Smooth muscle cell (in vitro differentiated cells): ENCODE measurements at regions not wholly inside any gene's neighbourhood (a gene's known extent, or its start where the extent isn't known, plus 50 kb on each side); places are given as distances from the start of the nearest gene placed in this dataset.

ENCODE experiments used
- DNase-seq: peaks from one replicate; lab custom pipeline; 2025; ENCODE audit not compliant: unreplicated experiment; lab: John Stamatoyannopoulos, UW
- H2AFZ ChIP-seq: fragments of 200-600 bp; sonication (generic); 2 replicates; pipeline ENCODE4 v1.6.0; 2016; ENCODE audit warnings: antibody characterized with exemption, low read depth, mild to moderate bottlenecking
- H3F3A ChIP-seq: fragments of 200-600 bp; sonication (generic); 2 replicates; pipeline ENCODE4 v1.6.0; 2017; ENCODE audit warnings: antibody characterized with exemption, low read depth
- H3K27ac ChIP-seq: fragments of 200-600 bp; sonication (generic); 2 replicates; pipeline ENCODE4 v1.5.1; 2016; ENCODE audit warnings: low read depth, mild to moderate bottlenecking
- H3K27me3 ChIP-seq: fragments of 200-600 bp; sonication (generic); 2 replicates; pipeline ENCODE4 v1.6.1; 2016; ENCODE audit warnings: low read depth, mild to moderate bottlenecking
- H3K36me3 ChIP-seq: fragments of 200-600 bp; sonication (generic); 2 replicates; pipeline ENCODE4 v1.5.1; 2016; ENCODE audit warnings: low read depth
- H3K4me1 ChIP-seq: fragments of 200-600 bp; sonication (generic); 2 replicates; pipeline ENCODE4 v1.5.1; 2016; ENCODE audit warnings: low read depth
- H3K4me2 ChIP-seq: fragments of 200-600 bp; sonication (generic); 2 replicates; pipeline ENCODE4 v1.6.0; 2016; ENCODE audit warnings: mild to moderate bottlenecking
- H3K4me3 ChIP-seq: fragments of 200-600 bp; sonication (generic); 2 replicates; pipeline ENCODE4 v1.5.1; 2016; ENCODE audit warnings: mild to moderate bottlenecking
- H3K79me2 ChIP-seq: fragments of 200-600 bp; sonication (generic); 2 replicates; pipeline ENCODE4 v1.6.0; 2016; ENCODE audit warnings: low read depth, mild to moderate bottlenecking
- H3K9ac ChIP-seq: fragments of 200-600 bp; sonication (generic); 2 replicates; pipeline ENCODE4 v1.6.0; 2016; ENCODE audit warnings: low read depth
- H3K9me3 ChIP-seq: fragments of 200-600 bp; sonication (generic); replicated peaks from 2 replicates; pipeline ENCODE4 v1.5.1; 2016; ENCODE audit warnings: low read depth
- H4K20me1 ChIP-seq: fragments of 200-600 bp; sonication (generic); 2 replicates; pipeline ENCODE4 v1.6.0; 2016; ENCODE audit warnings: low read depth
- WGBS: methylation state at CpG from one replicate; pipeline ENCODE4 v1.1.7; 2016; ENCODE audit warnings: low lambda C conversion rate; 5-methylcytosine and 5-hydroxymethylcytosine counted together
- TF ChIP-seq, protein P1 (sequence below): fragments of 200-600 bp; sonication (generic); IDR thresholded peaks from 2 replicates; pipeline ENCODE4 v1.5.1; 2017; ENCODE audit warnings: borderline replicate concordance, mild to moderate bottlenecking, antibody characterized with exemption; ENCODE audit not compliant: insufficient read depth, poor library complexity, severe bottlenecking

DNA sequence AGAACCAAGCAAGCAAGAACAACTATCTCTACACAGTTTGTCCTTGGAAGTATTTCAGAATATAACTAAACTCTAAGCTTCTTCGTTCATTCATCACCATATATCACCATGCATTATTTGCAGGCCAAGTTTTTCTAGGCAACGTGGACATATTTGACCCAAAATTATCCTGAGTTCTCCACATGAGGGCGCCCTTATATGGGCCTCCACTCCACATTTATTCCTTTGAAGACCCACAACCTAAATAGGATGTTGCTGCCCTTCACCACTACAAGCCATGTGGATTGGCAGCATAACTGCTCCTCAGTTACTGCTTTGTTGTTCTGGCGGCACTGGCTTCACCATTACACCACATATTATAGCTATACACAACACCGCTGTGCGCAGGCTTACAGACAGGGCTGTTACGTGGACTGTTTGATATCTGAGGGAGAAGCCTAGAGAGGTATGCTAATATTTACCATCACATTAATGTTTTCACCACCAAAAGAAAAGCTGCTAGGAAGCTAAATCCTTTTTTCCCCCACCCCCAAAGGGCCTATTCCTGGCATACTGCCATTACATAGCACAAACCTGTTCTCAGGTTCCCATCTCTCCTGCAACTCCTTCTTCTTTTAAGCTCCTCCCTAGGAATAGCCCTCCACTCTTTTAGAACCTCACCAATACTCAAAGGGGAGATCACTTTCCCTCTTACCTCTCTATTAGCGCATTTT lies 411.7 kb downstream of the C6orf118 start:
- Histone ChIP-seq H3K4me2 (no peak overlapping the region), H3K79me2 (no peaks in the 10 kb centered on the region), H3K9me3 (no peaks in the 10 kb centered on the region), H3F3A (no peaks in the 10 kb centered on the region), H3K4me1 (no peaks in the 10 kb centered on the region), H3K36me3 (no peaks in the 10 kb centered on the region), H4K20me1 (no peaks in the 10 kb centered on the region), H3K4me3 (no peak overlapping the region), H3K27me3 (no peaks in the 10 kb centered on the region), H3K9ac (no peak overlapping the region), H3K27ac (no peak overlapping the region), H2AFZ (no peak overlapping the region)
- WGBS: 81% methylated on average over 8 of the region's 8 CpGs
- TF ChIP-seq, protein P1, sequence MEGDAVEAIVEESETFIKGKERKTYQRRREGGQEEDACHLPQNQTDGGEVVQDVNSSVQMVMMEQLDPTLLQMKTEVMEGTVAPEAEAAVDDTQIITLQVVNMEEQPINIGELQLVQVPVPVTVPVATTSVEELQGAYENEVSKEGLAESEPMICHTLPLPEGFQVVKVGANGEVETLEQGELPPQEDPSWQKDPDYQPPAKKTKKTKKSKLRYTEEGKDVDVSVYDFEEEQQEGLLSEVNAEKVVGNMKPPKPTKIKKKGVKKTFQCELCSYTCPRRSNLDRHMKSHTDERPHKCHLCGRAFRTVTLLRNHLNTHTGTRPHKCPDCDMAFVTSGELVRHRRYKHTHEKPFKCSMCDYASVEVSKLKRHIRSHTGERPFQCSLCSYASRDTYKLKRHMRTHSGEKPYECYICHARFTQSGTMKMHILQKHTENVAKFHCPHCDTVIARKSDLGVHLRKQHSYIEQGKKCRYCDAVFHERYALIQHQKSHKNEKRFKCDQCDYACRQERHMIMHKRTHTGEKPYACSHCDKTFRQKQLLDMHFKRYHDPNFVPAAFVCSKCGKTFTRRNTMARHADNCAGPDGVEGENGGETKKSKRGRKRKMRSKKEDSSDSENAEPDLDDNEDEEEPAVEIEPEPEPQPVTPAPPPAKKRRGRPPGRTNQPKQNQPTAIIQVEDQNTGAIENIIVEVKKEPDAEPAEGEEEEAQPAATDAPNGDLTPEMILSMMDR: peak; percentile 14
- no peak for DNase-seq

DNA sequence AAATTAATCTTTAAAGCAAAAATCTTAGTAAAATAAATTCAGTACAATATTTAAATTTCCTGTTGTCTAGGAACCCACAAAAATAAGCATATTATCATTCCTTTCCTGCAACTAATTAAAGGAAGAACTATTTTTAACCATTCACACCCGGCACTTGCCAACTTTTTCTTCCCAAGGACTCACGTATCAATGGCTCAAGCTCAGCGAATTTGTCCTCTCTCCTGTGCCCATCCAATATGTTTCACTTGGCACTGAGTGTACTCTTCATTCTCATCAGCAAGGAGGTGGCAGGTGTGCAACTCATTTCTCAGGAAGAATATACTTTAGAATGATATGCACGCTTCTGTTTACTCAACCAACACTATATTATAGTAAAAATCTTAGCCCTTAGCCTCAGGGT lies 419.4 kb downstream of the C6orf118 start:
- TF ChIP-seq, protein P1: no peak
- no peak for DNase-seq
- H3K79me2 ChIP-seq: no peaks in the 10 kb centered on the region
- no peak overlapping the region for H3K9ac ChIP-seq
- no peaks in the 10 kb centered on the region for H4K20me1 ChIP-seq
- H3K4me3 ChIP-seq: no peak overlapping the region
- no peak overlapping the region for H3K27ac ChIP-seq
- no peak overlapping the region for H3K4me2 ChIP-seq
- H3K4me1 ChIP-seq: no peaks in the 10 kb centered on the region
- no peaks in the 10 kb centered on the region for H3K27me3 ChIP-seq
- WGBS: 86% methylated on average over 4 of the region's 4 CpGs
- no peaks in the 10 kb centered on the region for H3K9me3 ChIP-seq
- no peak overlapping the region for H2AFZ ChIP-seq
- no peaks in the 10 kb centered on the region for H3K36me3 ChIP-seq
- no peaks in the 10 kb centered on the region for H3F3A ChIP-seq

DNA sequence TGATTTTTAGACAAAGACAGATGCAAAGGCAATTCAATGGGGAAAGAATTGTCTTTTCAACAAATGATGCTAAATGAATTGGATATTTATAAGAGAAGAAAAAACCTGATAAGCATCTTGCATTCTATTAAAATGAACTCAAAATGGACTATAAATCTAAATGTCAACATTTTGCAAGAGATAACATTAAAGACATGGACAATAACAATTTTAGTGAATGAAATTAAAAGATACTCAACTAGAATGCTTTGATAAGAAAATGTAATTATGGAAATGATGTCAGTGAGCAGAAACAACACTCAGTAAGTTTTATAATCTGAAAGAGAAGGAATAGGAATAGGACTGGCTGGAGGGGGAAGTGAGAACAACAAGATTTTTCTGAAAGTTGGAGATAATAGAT lies 421.7 kb downstream of the C6orf118 start:
- Histone ChIP-seq H3K4me2 (no peak overlapping the region), H2AFZ (no peak overlapping the region), H3K27ac (no peak overlapping the region), H3K4me1 (no peaks in the 10 kb centered on the region), H3K9me3 (no peaks in the 10 kb centered on the region), H3K4me3 (no peak overlapping the region), H3K27me3 (no peaks in the 10 kb centered on the region), H4K20me1 (no peaks in the 10 kb centered on the region), H3F3A (no peaks in the 10 kb centered on the region), H3K36me3 (no peaks in the 10 kb centered on the region), H3K9ac (no peak overlapping the region), H3K79me2 (no peaks in the 10 kb centered on the region)
- TF ChIP-seq, protein P1: no peak
- DNase-seq: no peak

DNA sequence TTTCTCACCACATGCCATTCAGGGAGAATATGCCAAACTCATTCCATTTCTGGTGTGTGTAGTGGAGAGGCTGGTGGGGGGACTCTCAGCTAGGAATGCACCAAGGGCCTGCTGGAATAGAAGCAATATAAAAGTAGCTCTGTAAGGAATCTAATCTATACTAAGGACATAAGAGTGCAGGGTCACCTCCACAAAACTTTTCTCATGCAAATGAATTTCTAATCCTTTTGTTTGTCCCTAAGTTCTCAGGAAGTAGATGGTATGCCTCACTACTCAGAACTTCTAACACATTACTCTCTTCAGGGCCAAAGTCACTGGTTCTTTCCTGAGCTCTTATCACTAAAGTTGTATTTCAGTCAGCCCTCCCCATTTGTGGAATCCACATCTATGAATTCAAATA lies 427.2 kb downstream of the C6orf118 start:
- H3K4me2 ChIP-seq: no peak overlapping the region
- no peaks in the 10 kb centered on the region for H3K79me2 ChIP-seq
- H2AFZ ChIP-seq: no peak overlapping the region
- DNase-seq: no peak
- TF ChIP-seq, protein P1: no peak
- no peaks in the 10 kb centered on the region for H3K9me3 ChIP-seq
- H3K4me3 ChIP-seq: no peak overlapping the region
- no peaks in the 10 kb centered on the region for H3K4me1 ChIP-seq
- no peaks in the 10 kb centered on the region for H4K20me1 ChIP-seq
- H3K27me3 ChIP-seq: no peaks in the 10 kb centered on the region
- H3K9ac ChIP-seq: no peak overlapping the region
- no peaks in the 10 kb centered on the region for H3F3A ChIP-seq
- no peak overlapping the region for H3K27ac ChIP-seq
- H3K36me3 ChIP-seq: no peaks in the 10 kb centered on the region
